GM23248 (cell line): ENCODE measurements at regions not wholly inside any gene's neighbourhood (a gene's known extent, or its start where the extent isn't known, plus 50 kb on each side); places are given as distances from the start of the nearest gene placed in this dataset.

Experiments used
- DNase-seq: peaks from one replicate; pipeline ENCODE4 v3.0.0-alpha.2; 2015
- H2AFZ ChIP-seq: fragments of 200-600 bp; sonication (generic); 2 replicates; pipeline ENCODE4 v1.6.1; 2016; ENCODE audit warnings: antibody characterized with exemption
- H3F3A ChIP-seq: fragments of 200-600 bp; sonication (generic); 2 replicates; pipeline ENCODE4 v1.6.1; 2016; ENCODE audit warnings: mild to moderate bottlenecking, antibody characterized with exemption, mixed run types; ENCODE audit not compliant: insufficient read depth
- H3K27ac ChIP-seq: fragments of 200-600 bp; sonication (generic); 2 replicates; pipeline ENCODE4 v1.5.1; 2016; ENCODE audit warnings: mild to moderate bottlenecking
- H3K27me3 ChIP-seq: fragments of 200-600 bp; sonication (generic); replicated peaks from 2 replicates; pipeline ENCODE4 v1.6.1; 2016; ENCODE audit warnings: mild to moderate bottlenecking; ENCODE audit not compliant: insufficient read depth
- H3K36me3 ChIP-seq: fragments of 200-600 bp; sonication (generic); 2 replicates; pipeline ENCODE4 v1.6.1; 2016; ENCODE audit warnings: low read depth, mild to moderate bottlenecking
- H3K4me1 ChIP-seq: fragments of 200-600 bp; sonication (generic); 2 replicates; pipeline ENCODE4 v1.6.1; 2016; ENCODE audit warnings: mild to moderate bottlenecking; ENCODE audit not compliant: insufficient read depth
- H3K4me2 ChIP-seq: fragments of 200-600 bp; sonication (generic); one replicate; pipeline ENCODE4 v1.6.1; 2016; ENCODE audit warnings: mild to moderate bottlenecking; ENCODE audit not compliant: unreplicated experiment
- H3K4me3 ChIP-seq: fragments of 200-600 bp; sonication (generic); 2 replicates; pipeline ENCODE4 v1.5.1; 2016; ENCODE audit warnings: mild to moderate bottlenecking
- H3K79me2 ChIP-seq: fragments of 200-600 bp; sonication (generic); 2 replicates; pipeline ENCODE4 v1.6.1; 2016; ENCODE audit warnings: mild to moderate bottlenecking; ENCODE audit not compliant: insufficient read depth
- H3K9ac ChIP-seq: fragments of 200-600 bp; sonication (generic); 2 replicates; pipeline ENCODE4 v1.6.1; 2016; ENCODE audit warnings: mild to moderate bottlenecking
- H3K9me2 ChIP-seq: fragments of 200-600 bp; sonication (generic); 2 replicates; pipeline ENCODE4 v1.6.1; 2016; ENCODE audit warnings: mixed run types, mild to moderate bottlenecking, moderate library complexity; ENCODE audit not compliant: insufficient read depth
- H3K9me3 ChIP-seq: fragments of 200-600 bp; sonication (generic); one replicate; pipeline ENCODE4 v1.6.1; 2017; ENCODE audit warnings: low read depth
- H4K20me1 ChIP-seq: fragments of 200-600 bp; sonication (generic); 2 replicates; pipeline ENCODE4 v1.6.0; 2016; ENCODE audit not compliant: insufficient read depth
- EZH2 ChIP-seq: fragments of 200-600 bp; sonication (generic); IDR thresholded peaks from 2 replicates; pipeline ENCODE4 v1.6.1; 2018; ENCODE audit warnings: antibody characterized with exemption, mild to moderate bottlenecking; ENCODE audit not compliant: insufficient read depth, poor library complexity, severe bottlenecking
- EZH2phosphoT487 ChIP-seq: fragments of 200-600 bp; sonication (generic); IDR thresholded peaks from 2 replicates; pipeline ENCODE4 v1.6.1; 2018; ENCODE audit warnings: antibody characterized with exemption, moderate library complexity, mild to moderate bottlenecking, low read depth; ENCODE audit not compliant: insufficient read depth
- WGBS, 2 experiments: methylation state at CpG; one replicate each; pipeline ENCODE4 v1.1.6; 2015 to 2017; ENCODE audit warnings: low lambda C conversion rate in 2 of 2, low coverage in 1 of 2; ENCODE audit errors: missing lambda C conversion rate in 2 of 2; 5-methylcytosine and 5-hydroxymethylcytosine counted together
- in situ Hi-C: fragments of 300-500 bp; cut with MboI; formaldehyde crosslinking; loops from 2 replicates; pipeline ENCODE4 v1.15.0; 2020

GRCh38 chr2:147062073-147062472 is 782.8 kb upstream of the ACVR2A start:
- Histone ChIP-seq H4K20me1 (no peaks in the 10 kb centered on the region), H3K4me2 (no peak overlapping the region), H3K79me2 (no peaks in the 10 kb centered on the region), H3F3A (no peaks in the 10 kb centered on the region), H3K27me3 (no peaks in the 10 kb centered on the region), H3K9me3 (no peaks in the 10 kb centered on the region), H3K36me3 (no peaks in the 10 kb centered on the region), H3K4me3 (no peak overlapping the region), H3K9me2 (no peaks in the 10 kb centered on the region), H3K4me1 (no peaks in the 10 kb centered on the region), H2AFZ (no peak overlapping the region), H3K9ac (no peak overlapping the region), H3K27ac (no peak overlapping the region)
- TF ChIP-seq EZH2phosphoT487 (no peak), EZH2 (no peak)
- DNase-seq = no peak
- 0 to 3% methylated on average over 1 of the region's 1 CpG for WGBS, 2 experiments
- in situ Hi-C loops = no loop called here

DNA sequence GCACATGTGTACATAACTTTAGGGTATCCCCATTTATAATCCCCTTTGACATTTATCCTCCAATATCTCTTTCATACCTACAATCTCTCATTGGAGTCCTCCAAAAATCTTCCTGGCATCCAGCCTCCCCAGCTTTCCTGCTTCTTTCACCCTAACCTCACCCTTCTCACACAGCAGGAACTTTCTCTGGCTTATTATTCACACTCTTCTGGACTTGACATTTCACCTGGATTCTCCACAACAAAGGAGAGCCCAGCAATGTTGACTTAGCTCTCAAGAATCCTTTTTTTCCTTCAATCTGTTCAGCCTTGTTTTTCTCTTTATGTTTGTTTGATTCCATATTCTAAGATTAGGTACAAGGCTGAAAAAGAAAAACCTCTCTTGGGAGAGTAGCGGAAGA is 783.6 kb upstream of the ACVR2A start:
- Histone ChIP-seq H3K4me3 (no peak overlapping the region), H3K9me3 (no peaks in the 10 kb centered on the region), H3K4me2 (no peak overlapping the region), H3K36me3 (no peaks in the 10 kb centered on the region), H3K27ac (no peak overlapping the region), H3K9ac (no peak overlapping the region), H2AFZ (no peak overlapping the region), H3K9me2 (no peaks in the 10 kb centered on the region), H3K79me2 (no peaks in the 10 kb centered on the region), H4K20me1 (no peaks in the 10 kb centered on the region), H3K27me3 (no peaks in the 10 kb centered on the region), H3F3A (no peaks in the 10 kb centered on the region), H3K4me1 (no peaks in the 10 kb centered on the region)
- WGBS, 2 experiments = 82 to 91% methylated on average over 1 of the region's 1 CpG
- in situ Hi-C loops = no loop called here
- TF ChIP-seq EZH2phosphoT487 (no peak), EZH2 (no peak)
- no peak for DNase-seq

- Histone ChIP-seq H3K4me3 (no peak overlapping the region), H3K27ac (no peak overlapping the region), H3K9ac (no peak overlapping the region), H3F3A (no peaks in the 10 kb centered on the region), H3K36me3 (no peaks in the 10 kb centered on the region), H2AFZ (no peak overlapping the region), H3K9me2 (no peaks in the 10 kb centered on the region), H3K27me3 (no peaks in the 10 kb centered on the region), H3K9me3 (no peaks in the 10 kb centered on the region), H4K20me1 (no peaks in the 10 kb centered on the region), H3K4me1 (no peaks in the 10 kb centered on the region), H3K79me2 (no peaks in the 10 kb centered on the region), H3K4me2 (no peak overlapping the region)
- WGBS, 2 experiments = 70 to 71% methylated on average over 3 of the region's 3 CpGs
- in situ Hi-C loops = no loop called here
- DNase-seq = no peak
- TF ChIP-seq EZH2phosphoT487 (no peak), EZH2 (no peak)
Measured at GRCh38 chr2:147057892-147058490, 786.8 kb upstream of the ACVR2A start.

DNA sequence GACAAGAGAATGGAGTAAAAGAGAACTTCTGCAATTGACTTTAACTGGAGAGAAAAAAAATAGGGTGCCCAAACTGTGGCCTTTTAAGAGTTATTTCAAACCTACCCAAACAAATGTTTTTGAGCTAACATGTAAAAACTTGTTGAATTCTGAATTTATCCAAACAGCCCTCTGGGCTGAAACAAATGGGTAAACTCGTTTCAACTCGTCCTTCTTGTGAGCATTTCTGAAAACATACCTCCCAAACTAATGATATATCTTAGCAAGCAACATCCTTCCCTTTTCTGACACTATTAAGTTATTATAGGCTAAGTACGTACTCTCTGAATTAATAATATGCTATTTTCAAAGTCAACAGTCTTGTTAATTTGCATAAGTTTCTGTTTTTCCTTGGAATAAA is 793.0 kb upstream of the ACVR2A start:
- TF ChIP-seq EZH2phosphoT487 = no peak
- H3K4me1 ChIP-seq = peaks cover 8% of the 10 kb centered on the region
- in situ Hi-C loops = no loop called here
- WGBS, 2 experiments = 76 to 84% methylated on average over 3 of the region's 3 CpGs
- H4K20me1 ChIP-seq = no peaks in the 10 kb centered on the region
- no peaks in the 10 kb centered on the region for H3K36me3 ChIP-seq
- H3K79me2 ChIP-seq = no peaks in the 10 kb centered on the region
- H3K9me3 ChIP-seq = no peaks in the 10 kb centered on the region
- DNase-seq = no peak
- H3K4me2 ChIP-seq = no peak overlapping the region
- no peak overlapping the region for H3K4me3 ChIP-seq
- H3K27me3 ChIP-seq = no peaks in the 10 kb centered on the region
- H3K9me2 ChIP-seq = no peaks in the 10 kb centered on the region
- H3K27ac ChIP-seq = no peak overlapping the region
- H3K9ac ChIP-seq = no peak overlapping the region
- H2AFZ ChIP-seq = no peak overlapping the region
- no peaks in the 10 kb centered on the region for H3F3A ChIP-seq

DNA sequence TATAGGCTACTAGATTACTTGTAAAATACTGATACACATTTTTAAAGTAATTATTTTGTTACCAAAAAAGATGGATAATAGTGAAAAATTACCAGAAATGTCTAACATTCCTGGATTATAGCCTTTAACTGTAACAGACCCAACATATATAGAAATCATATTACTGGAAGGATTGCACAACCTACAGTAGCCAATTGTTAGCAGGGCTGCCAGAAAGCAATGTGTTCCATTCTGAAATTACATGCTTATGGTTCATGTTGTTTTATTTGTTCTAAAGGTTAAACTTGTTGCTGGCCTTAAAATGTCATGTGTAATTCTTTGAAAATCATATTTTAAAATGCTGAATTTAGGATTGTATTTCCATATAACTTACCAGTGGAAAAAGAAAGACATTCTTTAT is 793.6 kb upstream of the ACVR2A start:
- no peak for TF ChIP-seq EZH2
- TF ChIP-seq EZH2phosphoT487 = no peak
- Histone ChIP-seq H3K79me2 (no peaks in the 10 kb centered on the region), H3K9me3 (no peaks in the 10 kb centered on the region), H3K36me3 (no peaks in the 10 kb centered on the region), H3K4me3 (no peak overlapping the region), H3K4me2 (peak overlapping the region; percentile 3), H3K9ac (no peak overlapping the region), H2AFZ (no peak overlapping the region), H3K27ac (no peak overlapping the region), H3K4me1 (peaks cover 8% of the 10 kb centered on the region), H3K9me2 (no peaks in the 10 kb centered on the region), H3K27me3 (no peaks in the 10 kb centered on the region), H4K20me1 (no peaks in the 10 kb centered on the region), H3F3A (no peaks in the 10 kb centered on the region)
- peak; percentile 66 for DNase-seq
- in situ Hi-C loops = no loop called here
